ENCODE measurements at regions not wholly inside any gene's neighbourhood (a gene's known extent, or its start where the extent isn't known, plus 50 kb on each side); places are given as distances from the start of the nearest gene placed in this dataset.
"Not testable (repeated sequence)": the region's sequence is repeated elsewhere in the genome, so short reads cannot be mapped to it uniquely, and the experiment has no call there.

GRCh38 chr3:23726811-23727548 is 78.8 kb upstream of the UBE2E1 start:
- Histone ChIP-seq H3K27ac (ENCODE audit: low read length) (no peak overlapping the region), H3K4me3 (ENCODE audit: low read length in 2 of 2) (no peak overlapping the region), H3K4me1 (ENCODE audit: control insufficient read depth, insufficient read depth, low read length) (peaks cover 4% of the 10 kb centered on the region), H3K27me3 (ENCODE audit: control insufficient read depth in 1 of 2, insufficient read depth in 2 of 2, low read length in 2 of 2) (no peaks in the 10 kb centered on the region), H3K9me3 (ENCODE audit: control insufficient read depth in 2 of 2, low read length in 2 of 2) (no peaks in the 10 kb centered on the region), H3K36me3 (ENCODE audit: control insufficient read depth in 2 of 2, insufficient read depth in 2 of 2, low read length in 2 of 2) (no peaks in the 10 kb centered on the region), H3K9ac (ENCODE audit: low read length in 2 of 2) (no peak overlapping the region)

- Histone ChIP-seq H3K4me1 (ENCODE audit: control insufficient read depth, insufficient read depth, low read length) (peaks cover 4% of the 10 kb centered on the region), H3K36me3 (ENCODE audit: control insufficient read depth in 2 of 2, insufficient read depth in 2 of 2, low read length in 2 of 2) (no peaks in the 10 kb centered on the region), H3K4me3 (ENCODE audit: low read length in 2 of 2) (no peak overlapping the region), H3K27ac (ENCODE audit: low read length) (no peak overlapping the region), H3K27me3 (ENCODE audit: control insufficient read depth in 1 of 2, insufficient read depth in 2 of 2, low read length in 2 of 2) (no peaks in the 10 kb centered on the region), H3K9ac (ENCODE audit: low read length in 2 of 2) (no peak overlapping the region), H3K9me3 (ENCODE audit: control insufficient read depth in 2 of 2, low read length in 2 of 2) (no peaks in the 10 kb centered on the region)
Measured at GRCh38 chr3:23728601-23729117, 77.1 kb upstream of the UBE2E1 start.

GRCh38 chr3:23729362-23729761 is 76.4 kb upstream of the UBE2E1 start:
- H3K27ac ChIP-seq (ENCODE audit: low read length); H3K36me3 ChIP-seq (ENCODE audit: control insufficient read depth in 2 of 2, insufficient read depth in 2 of 2, low read length in 2 of 2); H3K27me3 ChIP-seq (ENCODE audit: control insufficient read depth in 1 of 2, insufficient read depth in 2 of 2, low read length in 2 of 2); H3K9ac ChIP-seq (ENCODE audit: low read length in 2 of 2); H3K4me1 ChIP-seq (ENCODE audit: control insufficient read depth, insufficient read depth, low read length); H3K4me3 ChIP-seq (ENCODE audit: low read length in 2 of 2); H3K9me3 ChIP-seq (ENCODE audit: control insufficient read depth in 2 of 2, low read length in 2 of 2): not testable (repeated sequence)

- Histone ChIP-seq H3K9me3 (ENCODE audit: control insufficient read depth in 2 of 2, low read length in 2 of 2) (no peaks in the 10 kb centered on the region), H3K27ac (ENCODE audit: low read length) (no peak overlapping the region), H3K4me1 (ENCODE audit: control insufficient read depth, insufficient read depth, low read length) (peaks cover 6% of the 10 kb centered on the region), H3K36me3 (ENCODE audit: control insufficient read depth in 2 of 2, insufficient read depth in 2 of 2, low read length in 2 of 2) (no peaks in the 10 kb centered on the region), H3K4me3 (ENCODE audit: low read length in 2 of 2) (no peak overlapping the region), H3K27me3 (ENCODE audit: control insufficient read depth in 1 of 2, insufficient read depth in 2 of 2, low read length in 2 of 2) (no peaks in the 10 kb centered on the region), H3K9ac (ENCODE audit: low read length in 2 of 2) (no peak overlapping the region)
Measured at GRCh38 chr3:23734481-23734880, 71.3 kb upstream of the UBE2E1 start.

GRCh38 chr3:23735062-23735461 is 70.7 kb upstream of the UBE2E1 start:
- Histone ChIP-seq H3K36me3 (ENCODE audit: control insufficient read depth in 2 of 2, insufficient read depth in 2 of 2, low read length in 2 of 2) (no peaks in the 10 kb centered on the region), H3K9ac (ENCODE audit: low read length in 2 of 2) (no peak overlapping the region), H3K4me1 (ENCODE audit: control insufficient read depth, insufficient read depth, low read length) (peaks cover 6% of the 10 kb centered on the region), H3K4me3 (ENCODE audit: low read length in 2 of 2) (no peak overlapping the region), H3K27ac (ENCODE audit: low read length) (no peak overlapping the region), H3K9me3 (ENCODE audit: control insufficient read depth in 2 of 2, low read length in 2 of 2) (no peaks in the 10 kb centered on the region), H3K27me3 (ENCODE audit: control insufficient read depth in 1 of 2, insufficient read depth in 2 of 2, low read length in 2 of 2) (no peaks in the 10 kb centered on the region)

GRCh38 chr3:23735535-23736326 is 70.0 kb upstream of the UBE2E1 start:
- Histone ChIP-seq H3K36me3 (ENCODE audit: control insufficient read depth in 2 of 2, insufficient read depth in 2 of 2, low read length in 2 of 2) (no peaks in the 10 kb centered on the region), H3K27me3 (ENCODE audit: control insufficient read depth in 1 of 2, insufficient read depth in 2 of 2, low read length in 2 of 2) (no peaks in the 10 kb centered on the region), H3K27ac (ENCODE audit: low read length) (no peak overlapping the region), H3K4me3 (ENCODE audit: low read length in 2 of 2) (no peak overlapping the region), H3K9me3 (ENCODE audit: control insufficient read depth in 2 of 2, low read length in 2 of 2) (no peaks in the 10 kb centered on the region), H3K4me1 (ENCODE audit: control insufficient read depth, insufficient read depth, low read length) (peaks cover 6% of the 10 kb centered on the region), H3K9ac (ENCODE audit: low read length in 2 of 2) (no peak overlapping the region)

GRCh38 chr3:23738944-23739343 is 66.8 kb upstream of the UBE2E1 start:
- Histone ChIP-seq H3K27ac (ENCODE audit: low read length) (no peak overlapping the region), H3K36me3 (ENCODE audit: control insufficient read depth in 2 of 2, insufficient read depth in 2 of 2, low read length in 2 of 2) (no peaks in the 10 kb centered on the region), H3K4me3 (ENCODE audit: low read length in 2 of 2) (no peak overlapping the region), H3K27me3 (ENCODE audit: control insufficient read depth in 1 of 2, insufficient read depth in 2 of 2, low read length in 2 of 2) (no peaks in the 10 kb centered on the region), H3K9ac (ENCODE audit: low read length in 2 of 2) (no peak overlapping the region), H3K4me1 (ENCODE audit: control insufficient read depth, insufficient read depth, low read length) (peaks cover 6% of the 10 kb centered on the region), H3K9me3 (ENCODE audit: control insufficient read depth in 2 of 2, low read length in 2 of 2) (no peaks in the 10 kb centered on the region)

GRCh38 chr3:23739536-23739935 is 66.2 kb upstream of the UBE2E1 start:
- no peaks in the 10 kb centered on the region for H3K27me3 ChIP-seq (ENCODE audit: control insufficient read depth in 1 of 2, insufficient read depth in 2 of 2, low read length in 2 of 2)
- H3K4me1 ChIP-seq (ENCODE audit: control insufficient read depth, insufficient read depth, low read length) = peaks cover 6% of the 10 kb centered on the region
- no peak overlapping the region for H3K9ac ChIP-seq (ENCODE audit: low read length in 2 of 2)
- no peak overlapping the region for H3K27ac ChIP-seq (ENCODE audit: low read length)
- no peaks in the 10 kb centered on the region for H3K9me3 ChIP-seq (ENCODE audit: control insufficient read depth in 2 of 2, low read length in 2 of 2)
- no peaks in the 10 kb centered on the region for H3K36me3 ChIP-seq (ENCODE audit: control insufficient read depth in 2 of 2, insufficient read depth in 2 of 2, low read length in 2 of 2)
- H3K4me3 ChIP-seq (ENCODE audit: low read length in 2 of 2) = no peak overlapping the region

GRCh38 chr3:23740517-23740965 is 65.2 kb upstream of the UBE2E1 start:
- no peak overlapping the region for H3K27ac ChIP-seq (ENCODE audit: low read length)
- no peaks in the 10 kb centered on the region for H3K27me3 ChIP-seq (ENCODE audit: control insufficient read depth in 1 of 2, insufficient read depth in 2 of 2, low read length in 2 of 2)
- no peaks in the 10 kb centered on the region for H3K36me3 ChIP-seq (ENCODE audit: control insufficient read depth in 2 of 2, insufficient read depth in 2 of 2, low read length in 2 of 2)
- no peak overlapping the region for H3K4me3 ChIP-seq (ENCODE audit: low read length in 2 of 2)
- H3K9me3 ChIP-seq (ENCODE audit: control insufficient read depth in 2 of 2, low read length in 2 of 2) = no peaks in the 10 kb centered on the region
- H3K4me1 ChIP-seq (ENCODE audit: control insufficient read depth, insufficient read depth, low read length) = peaks cover 6% of the 10 kb centered on the region
- no peak overlapping the region for H3K9ac ChIP-seq (ENCODE audit: low read length in 2 of 2)

- Histone ChIP-seq H3K4me1 (ENCODE audit: control insufficient read depth, insufficient read depth, low read length) (no peaks in the 10 kb centered on the region), H3K27ac (ENCODE audit: low read length) (no peak overlapping the region), H3K9me3 (ENCODE audit: control insufficient read depth in 2 of 2, low read length in 2 of 2) (no peaks in the 10 kb centered on the region), H3K36me3 (ENCODE audit: control insufficient read depth in 2 of 2, insufficient read depth in 2 of 2, low read length in 2 of 2) (no peaks in the 10 kb centered on the region), H3K4me3 (ENCODE audit: low read length in 2 of 2) (no peak overlapping the region), H3K27me3 (ENCODE audit: control insufficient read depth in 1 of 2, insufficient read depth in 2 of 2, low read length in 2 of 2) (no peaks in the 10 kb centered on the region), H3K9ac (ENCODE audit: low read length in 2 of 2) (no peak overlapping the region)
Measured at GRCh38 chr3:23741036-23741706, 64.6 kb upstream of the UBE2E1 start.

All from stomach smooth muscle (tissue), 2 donors.